KOPT-K1 (cell line): ENCODE measurements at regions not wholly inside any gene's neighbourhood (a gene's known extent, or its start where the extent isn't known, plus 50 kb on each side); places are given as distances from the start of the nearest gene placed in this dataset.
"Not testable (repeated sequence)": the region's sequence is repeated elsewhere in the genome, so short reads cannot be mapped to it uniquely, and the experiment has no call there.

ENCODE experiments used
- H3K27ac ChIP-seq: fragments of 200-600 bp; sonication (generic); 2 replicates; pipeline ENCODE4 v1.5.1; 2016; ENCODE audit warnings: antibody characterized with exemption, mild to moderate bottlenecking, low read depth, low read length; ENCODE audit not compliant: poor library complexity, severe bottlenecking
- H3K36me3 ChIP-seq: fragments of 200-600 bp; sonication (generic); 2 replicates; pipeline ENCODE4 v1.5.1; 2017; ENCODE audit warnings: antibody characterized with exemption, mild to moderate bottlenecking, low read length, moderate library complexity; ENCODE audit not compliant: insufficient read depth
- H3K9me3 ChIP-seq: fragments of 200-600 bp; sonication (generic); 2 replicates; pipeline ENCODE4 v1.5.1; 2017; ENCODE audit warnings: antibody characterized with exemption, low read length, mild to moderate bottlenecking; ENCODE audit not compliant: insufficient read depth, poor library complexity, severe bottlenecking

- Histone ChIP-seq H3K36me3 (no peaks in the 10 kb centered on the region), H3K27ac (peak overlapping the region; percentile 14), H3K9me3 (no peaks in the 10 kb centered on the region)
Measured at GRCh38 chr7:159205833-159206232, 61.2 kb upstream of the VIPR2 start.

GRCh38 chr7:159204664-159205063 lies 60.0 kb upstream of the VIPR2 start:
- H3K9me3 ChIP-seq = no peaks in the 10 kb centered on the region
- H3K27ac ChIP-seq = no peak overlapping the region
- no peaks in the 10 kb centered on the region for H3K36me3 ChIP-seq

GRCh38 chr7:159203253-159203652 lies 58.6 kb upstream of the VIPR2 start:
- H3K9me3 ChIP-seq, H3K36me3 ChIP-seq: not testable (repeated sequence)

GRCh38 chr7:159201722-159202330 lies 57.2 kb upstream of the VIPR2 start:
- no peaks in the 10 kb centered on the region for H3K36me3 ChIP-seq
- no peaks in the 10 kb centered on the region for H3K9me3 ChIP-seq
- H3K27ac ChIP-seq = no peak overlapping the region

More at GRCh38 chr7:159203253-159203652, 58.6 kb upstream of the VIPR2 start:
- not testable (repeated sequence) for H3K27ac ChIP-seq

GRCh38 chr7:159200421-159200820 lies 55.8 kb upstream of the VIPR2 start:
- no peaks in the 10 kb centered on the region for H3K9me3 ChIP-seq
- H3K36me3 ChIP-seq = no peaks in the 10 kb centered on the region
- H3K27ac ChIP-seq = no peak overlapping the region

GRCh38 chr7:159198016-159198724 lies 53.5 kb upstream of the VIPR2 start:
- H3K36me3 ChIP-seq = no peaks in the 10 kb centered on the region
- no peaks in the 10 kb centered on the region for H3K9me3 ChIP-seq
- H3K27ac ChIP-seq = peak overlapping the region; percentile 77

GRCh38 chr7:159197066-159197975 lies 52.7 kb upstream of the VIPR2 start:
- Histone ChIP-seq H3K27ac (peak overlapping the region; percentile 77), H3K36me3 (no peaks in the 10 kb centered on the region), H3K9me3 (no peaks in the 10 kb centered on the region)

- no peaks in the 10 kb centered on the region for H3K9me3 ChIP-seq
- no peaks in the 10 kb centered on the region for H3K36me3 ChIP-seq
- peak overlapping the region; percentile 77 for H3K27ac ChIP-seq
Measured at GRCh38 chr7:159196584-159196983, 51.9 kb upstream of the VIPR2 start.

- Histone ChIP-seq H3K27ac (peak overlapping the region; percentile 77), H3K9me3 (no peaks in the 10 kb centered on the region), H3K36me3 (no peaks in the 10 kb centered on the region)
Measured at GRCh38 chr7:159195946-159196345, 51.3 kb upstream of the VIPR2 start.
